HG03565 (cell line): ENCODE measurements at regions not wholly inside any gene's neighbourhood (a gene's known extent, or its start where the extent isn't known, plus 50 kb on each side); places are given as distances from the start of the nearest gene placed in this dataset.
"Not testable (repeated sequence)": the region's sequence is repeated elsewhere in the genome, so short reads cannot be mapped to it uniquely, and the experiment has no call there.

ENCODE experiments used
- ATAC-seq: cut with Tn5 transposase; IDR thresholded peaks from one replicate; pipeline ENCODE4 v1.9.1; 2021; ENCODE audit warnings: mild to moderate bottlenecking, moderate library complexity; ENCODE audit not compliant: unreplicated experiment

DNA sequence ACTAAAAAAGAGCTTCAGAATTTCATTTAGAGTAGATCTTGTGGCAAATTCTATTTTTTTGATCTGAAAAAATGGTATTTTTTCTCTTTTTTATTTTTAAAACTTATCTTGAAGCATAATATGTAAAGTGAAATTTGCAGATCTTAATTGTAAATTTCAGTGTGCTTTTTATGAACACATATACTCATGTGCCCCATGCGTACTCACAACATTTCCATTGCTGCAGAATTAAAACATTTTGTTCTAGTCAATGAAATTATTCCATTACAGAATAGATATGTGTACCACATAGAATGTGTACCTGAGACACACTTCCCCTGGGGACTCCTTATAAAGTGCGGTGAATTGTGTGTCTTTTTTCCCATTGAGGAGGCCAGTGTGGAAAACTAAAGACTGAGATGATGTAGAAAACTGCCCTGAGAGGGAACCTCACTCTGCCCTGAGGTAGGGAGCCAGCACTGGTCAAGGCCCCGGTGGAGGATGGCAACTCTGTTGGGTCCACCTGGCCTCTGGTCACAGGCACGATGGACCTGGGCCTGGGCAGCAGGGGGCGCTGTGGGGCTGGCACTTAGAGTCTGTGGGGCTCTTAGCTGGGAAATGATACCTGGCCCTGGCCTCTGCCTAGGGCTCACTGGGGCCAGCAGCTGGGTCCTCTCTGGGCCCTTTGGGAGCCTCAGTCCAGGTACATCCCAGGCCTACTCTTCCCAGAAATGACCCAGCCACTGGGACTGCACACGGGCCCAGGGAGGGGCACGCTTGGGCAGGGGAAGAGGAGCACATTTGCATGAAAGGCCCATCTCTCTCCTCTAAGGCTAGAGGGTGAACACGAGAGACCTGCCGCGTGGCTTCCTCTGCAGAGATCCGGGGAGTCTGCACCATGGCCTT, 77.9 kb upstream of the TOP3B start:
- no peak for ATAC-seq

DNA sequence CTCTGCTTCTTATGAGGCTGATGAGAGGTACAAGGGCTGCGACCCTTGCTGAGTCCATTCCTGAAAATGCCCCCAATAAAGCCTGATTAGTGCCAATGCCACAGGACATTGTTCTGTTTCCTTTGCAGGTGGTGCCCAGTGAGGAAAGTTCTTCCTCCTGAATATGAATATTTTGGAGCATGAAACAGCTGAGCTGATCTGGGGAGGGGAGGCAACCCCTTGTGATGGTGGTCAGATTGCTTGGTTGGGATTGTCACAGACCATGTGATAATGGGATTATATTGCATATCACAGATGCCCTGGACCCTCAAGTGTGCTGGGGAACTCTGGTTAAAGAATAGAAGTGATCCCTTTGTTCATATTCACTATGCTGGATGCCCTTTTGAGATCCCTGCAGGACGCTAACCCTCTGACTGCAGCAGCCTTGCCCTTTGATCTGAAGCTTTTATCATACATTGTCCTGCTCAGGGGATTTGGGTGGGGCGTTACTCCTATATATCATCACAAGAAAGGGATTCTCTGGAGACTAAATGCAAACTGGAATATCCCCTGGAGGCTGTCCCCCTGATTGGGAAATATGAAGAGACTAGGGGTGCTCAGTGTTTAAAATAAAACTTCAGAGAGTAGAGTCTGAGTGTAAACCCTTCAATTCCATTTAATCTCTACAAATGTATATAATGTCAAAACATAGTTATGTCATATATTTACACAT, 76.9 kb upstream of the TOP3B start:
- no peak for ATAC-seq

DNA sequence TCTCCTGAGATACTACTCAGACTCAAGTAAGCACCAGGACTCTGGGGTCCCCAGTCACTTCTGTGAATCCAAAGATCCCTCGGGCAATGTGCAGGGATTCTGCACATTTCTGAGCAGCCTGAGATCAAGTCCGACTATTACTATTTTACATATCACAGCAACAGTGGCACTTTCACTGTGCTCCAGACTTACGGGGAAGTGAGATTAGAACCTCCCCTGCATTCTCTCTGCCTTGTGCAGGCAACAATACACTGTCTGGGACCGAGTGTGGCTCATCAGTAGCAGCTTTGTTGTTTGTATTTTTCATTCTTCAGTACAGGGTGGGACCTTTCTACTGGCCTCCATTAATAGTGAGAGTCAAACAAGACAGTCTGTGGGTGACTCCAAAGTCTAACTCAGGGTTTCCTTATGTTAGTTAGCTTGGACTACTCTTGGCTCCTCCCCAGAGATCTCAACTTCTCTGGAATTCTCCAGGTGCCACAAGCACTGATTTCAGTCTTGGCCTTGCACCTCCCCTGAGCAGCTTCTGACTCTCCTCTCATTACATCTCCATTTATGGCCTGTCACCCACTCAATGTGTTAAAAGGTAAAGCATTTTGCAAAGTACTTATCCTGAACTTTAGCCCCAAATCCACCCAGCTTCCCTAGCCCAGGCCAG, 76.2 kb upstream of the TOP3B start:
- no peak for ATAC-seq

DNA sequence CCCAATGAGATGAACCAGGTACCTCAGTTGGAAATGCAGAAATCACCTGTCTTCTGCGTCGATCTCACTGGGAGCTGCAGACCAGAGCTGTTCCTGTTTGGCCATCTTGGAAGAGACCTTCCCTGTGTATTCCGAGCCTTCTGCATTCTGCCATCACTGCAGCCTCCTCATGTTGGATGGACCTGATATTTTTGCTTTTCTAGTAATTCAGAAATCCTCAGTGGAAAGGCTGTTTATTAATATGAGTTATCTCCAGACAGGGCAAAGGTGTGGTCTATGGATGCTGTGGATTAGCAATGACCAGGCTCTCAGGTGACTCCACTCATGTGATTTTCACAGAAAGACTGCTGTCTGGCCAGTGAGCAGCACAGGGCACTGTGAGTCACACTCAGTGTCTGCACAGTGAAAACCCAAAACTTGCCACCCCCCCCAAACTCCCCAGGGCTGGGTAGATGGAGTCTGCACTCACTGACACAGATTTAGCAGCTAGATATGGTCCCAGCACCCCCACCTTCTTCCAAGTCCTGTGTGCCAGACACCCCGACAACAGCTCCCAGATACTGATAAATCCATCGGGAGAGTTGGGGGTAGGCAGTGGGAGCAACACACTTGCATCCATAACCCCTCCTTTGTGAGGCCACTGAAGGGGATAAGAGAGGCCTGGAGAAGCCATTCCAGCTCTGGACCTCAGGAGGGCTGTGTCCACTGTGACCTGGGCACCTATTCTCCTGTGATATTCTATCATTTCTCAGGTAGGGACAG, 75.2 kb upstream of the TOP3B start:
- no peak for ATAC-seq

DNA sequence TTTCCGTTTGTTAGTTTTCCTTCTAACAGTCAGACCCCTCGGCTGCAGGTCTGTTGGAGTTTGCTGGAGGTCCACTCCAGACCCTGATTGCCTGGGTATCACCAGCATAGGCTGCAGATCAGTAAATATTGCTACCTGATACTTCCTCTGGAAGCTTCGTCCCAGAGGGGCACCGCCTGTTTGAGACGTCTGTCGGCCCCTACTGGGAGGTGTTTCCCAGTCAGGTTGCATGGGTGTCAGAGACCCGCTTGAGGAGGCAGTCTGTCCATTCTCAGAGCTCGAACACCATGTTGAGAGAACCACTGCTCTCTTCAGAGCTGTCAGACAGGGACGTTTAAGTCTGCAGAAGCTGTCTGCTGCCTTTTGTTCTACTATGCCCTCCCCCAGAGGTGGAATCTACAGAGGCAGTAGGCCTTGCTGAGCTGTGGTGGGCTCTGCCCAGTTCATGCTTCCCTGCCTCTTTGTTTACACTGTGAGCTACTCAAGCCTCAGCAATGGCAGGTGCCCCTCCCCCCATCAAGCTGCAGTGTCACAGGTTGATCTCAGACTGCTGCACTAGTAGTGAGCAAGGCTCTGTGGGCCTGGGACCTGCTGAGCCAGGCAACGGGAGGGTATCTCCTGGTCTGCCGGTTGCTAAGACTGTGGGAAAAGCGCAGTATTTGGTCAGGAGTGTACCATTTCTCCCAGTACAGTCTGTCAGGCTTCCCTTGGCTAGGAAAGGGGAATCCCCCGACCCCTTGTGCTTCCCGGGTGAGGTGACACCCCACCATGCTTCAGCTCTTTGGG, 74.4 kb upstream of the TOP3B start:
- ATAC-seq, result not testable (repeated sequence)

DNA sequence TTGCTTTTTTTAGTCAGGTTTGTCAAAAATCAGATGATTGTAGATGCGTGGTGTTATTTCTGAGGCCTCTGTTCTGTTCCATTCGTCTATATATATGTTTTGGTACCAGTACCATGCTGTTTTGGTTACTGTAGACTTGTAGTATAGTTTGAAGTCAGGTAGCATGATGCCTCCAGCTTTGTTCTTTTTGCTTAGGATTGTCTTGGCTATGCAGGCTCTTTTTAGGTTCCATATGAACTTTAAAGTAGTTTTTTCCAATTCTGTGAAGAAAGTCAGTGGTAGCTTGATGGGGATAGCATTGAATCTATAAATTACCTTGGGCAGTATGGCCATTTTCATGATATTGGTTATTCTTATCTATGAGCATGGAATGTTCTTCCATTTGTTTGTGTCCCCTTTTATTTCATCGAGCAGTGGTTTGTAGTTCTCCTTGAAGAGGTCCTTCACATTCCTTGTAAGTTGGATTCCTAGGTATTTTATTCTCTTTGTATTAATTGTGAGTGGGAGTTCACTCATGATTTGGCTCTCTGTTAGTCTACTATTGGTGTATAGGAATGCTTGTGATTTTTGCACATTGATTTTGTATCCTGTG, 70.1 kb upstream of the TOP3B start:
- not testable (repeated sequence) for ATAC-seq

DNA sequence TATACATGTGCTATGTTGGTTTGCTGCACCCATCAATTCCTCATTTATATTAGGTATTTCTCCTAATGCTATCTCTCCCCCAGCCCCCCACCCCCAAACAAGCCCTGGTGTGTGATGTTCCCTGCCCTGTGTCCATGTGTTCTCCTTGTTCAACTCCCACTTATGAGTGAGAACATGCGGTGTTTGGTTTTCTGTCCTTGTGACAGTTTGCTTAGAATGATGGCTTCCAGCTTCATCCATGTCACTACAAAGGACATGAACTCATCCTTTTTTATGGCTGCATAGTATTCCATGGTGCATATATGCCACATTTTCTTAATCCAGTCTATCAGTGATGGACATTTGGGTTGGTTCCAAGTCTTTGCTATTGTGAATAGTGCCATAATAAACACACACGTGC, 68.4 kb upstream of the TOP3B start:
- not testable (repeated sequence) for ATAC-seq

DNA sequence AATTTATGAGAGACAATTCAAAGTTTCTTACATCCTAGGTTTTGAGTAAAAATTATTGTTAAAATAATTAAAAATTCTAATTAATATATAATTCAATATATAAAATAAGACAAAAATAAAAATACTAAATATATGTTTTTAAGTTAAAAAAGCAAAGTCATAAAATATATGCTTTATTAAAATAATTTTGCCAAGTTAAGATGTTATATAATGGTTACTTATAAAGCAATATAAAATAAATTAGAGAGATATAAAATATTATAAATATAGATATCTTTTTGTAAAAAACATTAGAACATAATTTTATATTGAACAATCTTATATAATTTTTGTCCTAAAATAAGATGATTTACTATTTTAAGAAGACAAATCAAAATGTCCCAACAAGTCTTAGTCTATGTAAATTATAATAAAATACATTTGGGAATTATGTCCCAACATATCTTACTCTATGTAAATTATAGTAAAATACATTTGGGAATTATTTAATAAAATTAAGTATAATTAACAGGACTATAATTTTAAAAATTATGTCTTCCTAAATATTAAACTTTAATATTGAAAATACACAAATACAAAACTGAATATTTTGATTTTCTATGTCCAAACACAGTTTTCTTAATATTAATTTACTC, 67.7 kb upstream of the TOP3B start:
- ATAC-seq, result no peak

DNA sequence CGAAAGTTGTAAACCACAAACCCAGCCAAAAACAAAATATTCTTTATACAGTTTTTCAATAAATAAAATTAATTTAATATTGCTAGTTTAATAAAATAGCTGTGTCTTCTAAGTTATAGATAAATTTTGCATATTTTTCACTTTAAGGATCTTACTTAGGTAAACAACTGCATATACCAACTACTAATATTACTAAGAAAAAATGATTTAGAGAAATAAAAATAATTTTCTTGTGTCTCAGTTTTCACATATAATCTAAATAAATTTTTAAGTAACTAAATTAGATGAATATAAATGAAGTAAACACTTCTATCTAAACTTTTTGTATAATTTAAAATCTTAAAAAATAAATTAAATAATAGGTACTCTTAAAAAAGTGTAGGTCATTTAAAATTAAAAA, 67.1 kb upstream of the TOP3B start:
- ATAC-seq, result no peak

DNA sequence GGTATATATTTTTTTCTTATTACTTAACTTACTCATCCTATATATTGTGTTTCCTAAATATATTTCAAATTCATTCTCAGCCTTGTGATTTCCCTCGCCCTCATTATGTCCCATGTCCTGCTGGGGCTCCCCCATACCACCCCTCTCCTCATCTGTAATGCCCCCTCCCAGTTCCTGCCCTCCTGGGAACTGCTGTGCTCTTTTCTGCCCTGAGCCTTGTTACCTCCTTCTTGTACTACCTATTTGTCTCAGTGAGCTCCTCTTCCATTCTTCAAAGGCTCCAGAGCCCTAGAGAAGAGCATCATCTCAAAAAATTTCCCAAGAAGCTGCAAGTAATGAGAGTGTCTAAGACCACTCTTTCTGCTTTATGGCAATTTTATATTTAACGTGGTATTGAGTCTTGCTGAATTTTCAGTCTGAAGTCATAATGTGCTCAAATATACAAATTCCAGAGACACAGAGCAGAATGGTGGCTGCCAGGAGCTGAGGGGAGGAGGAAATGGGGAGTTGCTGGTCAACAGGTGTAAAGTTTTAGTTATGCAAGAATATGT, 66.5 kb upstream of the TOP3B start:
- no peak for ATAC-seq

DNA sequence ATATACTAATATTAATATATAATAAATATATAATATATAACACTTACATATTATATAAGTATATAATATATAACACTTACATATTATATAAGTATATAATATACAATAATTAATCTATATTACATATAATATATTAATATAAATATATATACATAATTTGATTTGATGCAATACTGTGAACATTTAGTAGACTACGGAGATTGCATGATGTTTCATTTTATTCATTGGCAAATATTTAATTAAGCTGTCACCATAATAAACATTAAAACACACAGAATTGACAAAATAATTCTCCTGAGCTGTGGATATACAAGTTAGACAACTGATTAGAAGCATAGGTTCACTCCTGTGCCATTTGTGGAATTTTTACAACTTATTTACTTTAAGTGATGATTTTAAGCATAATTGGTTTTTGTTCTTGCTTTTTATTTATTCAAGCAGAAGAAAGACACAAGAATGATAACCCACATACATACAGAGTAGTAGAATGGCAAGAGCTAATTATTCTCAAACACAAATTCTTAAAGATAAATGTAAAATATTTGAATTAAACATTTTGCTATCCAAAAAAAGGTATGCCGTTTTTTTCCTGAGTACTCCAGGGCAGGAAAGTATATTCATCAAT, 65.8 kb upstream of the TOP3B start:
- no peak for ATAC-seq

DNA sequence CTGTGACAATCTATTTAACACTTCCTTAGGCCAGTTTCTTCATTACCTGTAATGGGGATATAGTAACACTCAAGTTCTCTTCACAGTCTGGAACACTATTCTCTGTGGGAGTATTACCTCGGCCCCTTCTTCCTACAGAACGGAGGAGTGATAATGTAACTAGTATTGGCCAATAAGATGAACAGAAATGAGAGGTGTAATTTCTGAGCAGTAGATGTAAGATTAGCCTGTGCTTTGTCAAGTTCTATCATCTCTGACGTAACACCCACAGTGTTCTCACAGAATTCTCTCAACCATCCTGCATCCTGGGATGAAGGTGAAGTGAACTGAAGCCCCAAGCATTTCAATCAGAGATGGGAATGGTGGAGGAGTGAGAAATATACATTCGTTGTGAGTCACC, 65.2 kb upstream of the TOP3B start:
- ATAC-seq, result no peak

DNA sequence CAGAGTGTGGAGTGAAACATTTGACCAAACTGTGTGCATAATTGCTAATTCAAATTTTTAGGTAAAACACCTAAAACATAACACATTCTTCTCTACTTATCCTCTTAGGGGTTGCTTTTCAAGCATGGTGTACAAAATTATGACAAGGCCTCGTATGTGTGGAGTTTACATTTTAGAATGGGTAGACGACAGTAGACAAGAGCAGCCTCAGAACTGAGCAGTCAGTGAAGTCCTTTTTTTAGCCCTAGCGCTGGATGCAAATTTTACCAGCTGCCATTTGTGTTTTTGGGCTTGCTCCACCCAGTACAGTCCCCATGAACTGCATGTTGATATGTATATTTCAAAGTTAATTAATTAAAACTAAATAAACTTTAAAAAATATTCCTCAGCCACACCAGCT, 64.7 kb upstream of the TOP3B start:
- ATAC-seq, result no peak

DNA sequence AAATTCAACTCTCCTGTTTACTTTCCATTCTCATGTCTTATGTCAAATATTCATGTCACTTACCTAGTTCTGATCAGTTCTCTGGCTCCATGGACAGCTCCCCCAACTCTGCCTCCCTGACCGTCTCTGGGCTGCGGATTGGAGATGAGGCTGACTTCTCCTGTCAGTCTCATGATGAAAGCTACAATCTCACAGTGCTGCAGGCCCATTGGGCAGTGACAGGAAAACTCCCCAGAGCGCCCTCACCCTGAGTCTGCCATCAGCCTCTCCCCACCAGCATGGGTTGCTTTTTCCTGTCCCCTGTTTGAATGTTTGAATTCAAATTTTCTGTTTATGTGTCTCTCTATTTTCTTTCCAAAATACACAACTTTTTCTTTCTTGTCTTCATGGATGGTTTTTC, 63.8 kb upstream of the TOP3B start:
- no peak for ATAC-seq

DNA sequence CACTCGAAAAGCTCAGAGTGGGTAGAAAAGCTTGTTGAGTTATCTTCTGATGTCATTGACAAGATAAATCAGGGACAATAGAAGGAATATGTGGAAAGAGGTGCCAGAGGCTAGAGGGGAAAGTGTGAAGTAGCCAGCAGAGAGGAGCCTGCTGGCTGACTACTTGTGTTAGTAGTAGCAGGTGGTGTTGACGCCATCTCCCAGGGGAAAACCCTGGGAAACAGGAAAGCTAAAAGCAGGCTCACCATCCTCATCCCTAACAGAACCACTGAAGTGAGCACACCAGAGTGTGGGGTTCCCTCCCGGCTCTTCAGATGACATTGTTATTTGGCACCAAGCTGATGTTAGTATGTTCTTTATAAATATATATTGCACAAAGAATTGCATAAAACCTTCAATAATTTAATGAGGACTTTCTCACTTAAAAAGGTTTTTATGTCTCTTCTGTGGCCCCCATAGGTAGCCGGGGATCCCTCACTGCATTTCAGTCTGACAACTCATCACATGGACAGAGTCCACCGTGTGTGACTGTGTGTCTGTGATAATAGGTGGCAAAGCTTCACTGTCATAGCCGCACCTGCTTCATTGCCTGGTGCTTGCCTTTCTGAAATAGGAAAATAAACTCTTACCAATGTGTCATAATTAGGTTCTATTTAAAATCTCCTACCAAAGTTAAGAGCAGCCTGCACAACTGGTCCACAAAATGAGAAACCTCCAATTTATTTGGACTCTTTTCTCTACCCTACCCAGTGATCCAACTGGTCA, 63.2 kb upstream of the TOP3B start:
- ATAC-seq, result no peak

DNA sequence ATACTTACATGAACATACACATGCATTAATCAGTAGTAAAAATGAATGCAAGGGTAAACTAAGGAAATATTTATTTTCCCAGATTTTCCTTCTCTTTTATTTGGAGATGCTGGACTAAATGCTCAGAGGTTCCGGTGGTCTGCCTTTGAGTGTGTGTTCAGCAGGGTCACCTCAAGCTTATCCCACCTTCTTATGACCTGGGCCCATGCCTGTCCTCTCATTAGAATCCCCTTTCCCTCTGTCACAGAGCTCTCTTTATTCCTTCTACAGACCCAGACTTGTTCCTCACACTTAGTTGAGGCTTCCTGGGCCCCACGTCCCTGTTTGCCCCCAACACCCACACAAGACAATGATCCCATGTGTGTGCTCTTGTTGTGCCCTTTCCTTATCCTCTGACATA, 61.6 kb upstream of the TOP3B start:
- ATAC-seq, result no peak

DNA sequence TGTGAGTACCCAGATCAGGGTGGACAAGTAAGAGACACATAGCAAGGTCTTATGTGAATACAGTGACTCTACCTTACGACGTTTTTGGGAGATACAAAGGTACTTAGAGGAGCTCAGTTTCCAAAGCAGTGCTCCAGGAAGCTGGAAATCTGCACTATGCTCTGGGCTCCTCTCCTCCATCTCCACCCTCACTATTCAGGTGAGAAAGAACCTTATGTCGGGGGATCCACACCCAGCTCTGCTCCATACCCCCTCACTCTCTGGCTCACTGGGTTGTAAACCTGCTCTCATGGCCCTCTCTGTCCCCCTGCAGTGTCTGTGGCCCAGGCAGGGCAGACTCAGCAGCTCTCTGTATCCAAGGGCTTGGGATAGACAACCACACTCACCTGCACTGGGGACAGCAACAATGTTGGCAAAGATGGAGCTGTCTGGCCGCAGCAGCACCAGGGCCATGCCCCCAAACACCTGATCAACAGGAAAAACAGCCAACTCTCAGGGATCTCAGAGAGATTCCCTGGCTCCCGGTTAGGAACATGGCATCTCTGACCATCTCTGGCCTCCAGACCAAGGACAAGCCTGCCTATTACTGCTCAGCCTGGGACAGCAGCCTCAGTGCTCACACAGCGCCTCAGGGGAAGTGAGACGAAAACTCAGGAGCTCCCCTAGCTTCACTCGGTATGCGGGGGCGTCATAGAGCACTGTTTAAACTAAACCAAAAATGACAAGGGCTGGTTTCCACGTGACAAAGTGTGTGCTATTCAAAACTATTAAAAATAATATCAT, 60.9 kb upstream of the TOP3B start:
- ATAC-seq, result no peak
